ENCODE measurements at regions not wholly inside any gene's neighbourhood (a gene's known extent, or its start where the extent isn't known, plus 50 kb on each side); places are given as distances from the start of the nearest gene placed in this dataset.
"Not testable (repeated sequence)": the region's sequence is repeated elsewhere in the genome, so short reads cannot be mapped to it uniquely, and the experiment has no call there.

DNA sequence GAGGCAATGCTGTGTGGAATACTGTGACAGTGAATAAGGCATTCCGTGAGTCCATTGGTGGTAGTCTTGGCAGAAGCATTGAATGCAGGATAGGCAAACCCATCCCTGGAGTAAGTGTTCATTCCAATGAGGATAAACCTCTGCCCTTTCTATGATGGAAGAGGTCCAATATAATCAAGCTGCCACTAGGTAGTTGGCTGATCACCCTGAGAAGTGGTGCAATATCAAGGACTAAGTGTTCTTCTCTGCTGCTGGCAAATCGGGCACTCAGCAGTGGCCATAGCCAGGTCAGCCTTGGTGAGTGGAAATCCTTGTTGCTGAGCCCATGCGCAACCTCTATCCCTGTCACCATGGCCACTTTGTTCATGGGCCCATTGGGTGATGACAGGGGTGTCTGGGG is 70.1 kb downstream of the FBXO4 start:
- no peak for DNase-seq

DNA sequence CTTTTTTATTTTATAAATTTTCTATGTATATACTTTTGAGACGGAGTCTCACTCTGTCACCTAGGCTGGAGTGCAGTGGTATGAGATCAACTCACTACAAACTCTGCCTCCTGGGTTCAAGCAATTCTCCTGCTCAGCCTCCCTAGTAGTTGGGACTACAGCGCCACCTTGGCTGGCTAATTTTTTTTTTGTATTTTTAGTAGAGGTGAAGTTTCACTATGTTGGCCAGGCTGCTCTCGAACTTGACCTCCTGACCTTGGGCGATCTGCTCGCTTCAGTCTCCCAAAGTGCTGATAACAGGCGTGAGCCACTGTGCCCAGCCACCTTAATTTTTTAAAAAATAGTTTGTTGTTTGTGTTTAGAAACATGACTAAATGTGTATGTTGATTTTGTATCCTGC is 76.6 kb downstream of the FBXO4 start:
- no peak for DNase-seq

DNA sequence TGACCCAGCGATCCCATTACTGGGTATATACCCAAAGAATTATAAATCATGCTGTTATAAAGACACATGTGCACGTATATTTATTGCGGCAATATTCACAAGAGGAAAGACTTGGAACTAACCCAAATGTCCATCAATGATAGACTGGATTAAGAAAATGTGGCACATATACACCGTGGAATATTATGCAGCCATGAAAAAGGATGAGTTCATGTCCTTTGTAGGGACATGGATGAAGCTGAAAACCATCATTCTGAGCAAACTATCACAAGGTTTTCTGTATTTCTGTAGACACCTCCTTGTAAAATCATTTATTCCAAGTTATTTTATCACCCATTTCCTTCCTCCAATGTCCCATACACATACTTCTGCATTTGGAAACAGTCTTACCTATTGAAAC is 78.8 kb downstream of the FBXO4 start:
- not testable (repeated sequence) for DNase-seq

DNA sequence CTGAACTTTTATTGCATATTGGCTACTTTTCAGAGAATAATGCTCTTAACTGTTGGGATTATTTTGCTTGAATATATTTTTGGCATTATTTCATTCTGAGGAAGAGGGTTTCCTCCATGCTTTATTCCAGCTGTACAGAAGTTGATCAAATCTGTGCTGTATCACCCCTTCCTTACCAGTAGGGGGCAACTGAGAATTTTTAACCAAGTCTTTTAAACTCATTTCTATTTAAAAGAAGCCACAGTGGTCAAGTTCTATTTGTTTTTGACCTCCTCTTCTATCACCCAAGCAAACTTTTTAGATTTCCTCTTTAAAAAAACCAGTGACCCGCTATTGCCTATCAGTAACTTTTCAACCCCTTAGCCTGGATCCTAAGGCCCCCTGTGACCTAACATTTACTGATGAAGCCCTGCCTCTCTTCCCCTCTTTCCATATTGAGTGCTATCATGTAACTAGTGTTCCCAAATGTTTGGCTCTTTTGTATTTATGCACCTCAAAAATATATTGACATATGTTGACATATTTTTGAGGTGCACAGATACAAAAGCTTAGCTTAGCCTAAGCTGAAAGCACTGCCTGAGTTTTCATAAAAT is 80.6 kb downstream of the FBXO4 start:
- DNase-seq, result no peak

DNA sequence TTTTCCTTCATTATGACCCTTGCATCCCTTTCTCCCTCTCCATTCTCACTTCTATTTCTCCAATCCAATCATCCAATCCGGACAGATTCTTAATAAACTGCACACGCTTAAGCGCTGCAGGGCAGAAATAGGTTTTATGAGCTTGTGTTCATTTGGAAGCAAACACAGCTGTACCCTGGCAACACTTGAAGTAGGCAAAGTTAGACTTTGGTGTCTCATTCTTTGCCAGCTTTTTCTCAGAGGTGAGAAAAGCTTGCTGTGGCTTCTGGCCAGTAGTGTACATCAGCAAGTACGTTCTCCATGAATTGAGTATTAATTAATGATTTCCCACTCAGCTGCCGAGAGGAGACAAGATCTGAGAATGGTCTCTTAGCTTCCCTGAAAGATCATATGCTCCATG is 88.5 kb downstream of the FBXO4 start:
- no peak for DNase-seq

DNA sequence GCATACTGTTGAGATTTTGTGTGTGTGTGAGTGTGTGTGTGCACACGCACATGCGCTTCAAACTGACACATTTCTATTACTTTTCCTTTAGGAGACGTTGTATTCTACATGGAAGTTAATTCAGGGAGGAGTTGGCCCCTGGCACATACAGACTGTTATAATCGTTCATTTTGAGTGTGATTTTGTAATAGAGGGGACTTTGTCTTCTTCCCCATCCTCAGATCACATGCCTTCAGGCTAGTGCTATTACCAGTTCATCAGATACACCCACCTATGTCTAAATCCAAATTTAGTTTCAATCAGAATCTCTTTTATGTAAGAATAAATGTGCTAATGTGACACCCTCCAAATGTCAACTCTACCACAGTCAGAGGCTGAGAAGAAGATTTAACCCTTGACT is 90.2 kb downstream of the FBXO4 start:
- DNase-seq, result no peak

DNA sequence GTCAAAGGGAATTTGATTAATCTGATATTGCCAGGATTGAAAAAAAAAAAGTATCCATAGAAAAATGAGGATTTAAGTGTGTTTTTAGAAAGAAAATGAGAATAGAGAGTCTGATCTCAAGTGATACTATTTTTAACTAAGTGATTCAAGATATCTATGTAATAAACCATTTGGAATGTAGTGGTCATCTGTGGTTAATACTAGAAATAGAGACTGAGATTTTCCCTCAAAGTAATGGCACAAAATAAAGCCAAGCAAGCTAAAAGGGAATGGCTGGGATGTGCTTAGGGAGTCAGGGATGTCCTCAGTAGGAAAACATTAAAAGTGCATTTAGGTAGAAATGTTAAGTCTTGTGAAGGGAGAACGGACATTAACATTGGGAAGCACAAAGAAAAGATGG is 90.6 kb downstream of the FBXO4 start:
- DNase-seq, result no peak

DNA sequence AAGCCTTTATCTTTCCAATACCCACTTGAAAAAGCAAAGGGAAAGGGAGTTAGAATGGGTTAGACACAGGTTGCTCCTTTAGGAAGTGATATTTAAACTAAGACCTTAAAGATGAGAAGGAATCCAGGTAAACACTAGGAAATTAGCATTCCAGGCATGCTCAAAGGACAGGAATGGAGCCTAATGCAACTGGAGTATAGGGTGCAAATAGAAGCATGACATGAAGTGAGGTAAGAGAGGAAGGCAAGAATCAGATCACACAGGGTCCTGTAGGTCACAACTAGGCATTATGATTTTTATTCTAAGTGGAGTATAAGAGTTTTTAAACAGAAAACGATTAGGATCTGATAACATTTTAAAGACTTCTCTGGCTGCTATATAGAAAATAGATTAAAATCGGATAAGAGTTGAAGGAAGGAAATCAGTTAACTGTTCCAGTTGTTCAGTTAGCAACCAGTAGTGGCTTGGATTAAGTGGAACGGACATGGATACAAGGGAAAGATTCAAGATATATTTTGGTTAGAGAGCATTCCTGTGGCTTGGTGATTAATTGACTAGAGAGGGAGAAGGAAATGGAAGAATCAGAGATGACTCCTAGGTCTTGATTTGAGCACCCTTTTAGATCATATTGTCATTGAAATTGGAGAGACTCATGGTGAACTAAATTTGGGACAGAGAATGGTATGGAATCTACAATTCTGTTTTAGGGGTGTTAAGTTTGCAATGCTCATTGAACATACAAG is 95.9 kb downstream of the FBXO4 start:
- DNase-seq, result no peak

DNA sequence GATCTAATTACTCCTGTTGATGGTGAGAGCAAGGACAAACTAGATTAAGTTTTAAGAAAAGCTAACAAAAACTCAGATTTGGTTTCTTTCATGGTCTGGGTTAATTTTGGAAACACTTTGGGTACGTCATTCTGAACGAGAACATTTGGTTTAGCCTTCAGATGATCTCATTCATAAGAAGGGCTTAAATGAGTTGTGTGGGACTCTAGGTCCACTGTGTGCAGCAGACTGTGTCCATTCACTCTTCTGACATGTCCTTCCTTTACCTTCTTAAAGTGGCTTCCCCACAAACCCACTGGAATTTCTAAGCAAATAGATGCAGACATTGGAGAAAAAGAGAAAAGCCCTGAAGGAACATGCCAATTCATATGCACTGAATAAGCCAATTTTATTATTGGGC is 96.8 kb downstream of the FBXO4 start:
- no peak for DNase-seq

DNA sequence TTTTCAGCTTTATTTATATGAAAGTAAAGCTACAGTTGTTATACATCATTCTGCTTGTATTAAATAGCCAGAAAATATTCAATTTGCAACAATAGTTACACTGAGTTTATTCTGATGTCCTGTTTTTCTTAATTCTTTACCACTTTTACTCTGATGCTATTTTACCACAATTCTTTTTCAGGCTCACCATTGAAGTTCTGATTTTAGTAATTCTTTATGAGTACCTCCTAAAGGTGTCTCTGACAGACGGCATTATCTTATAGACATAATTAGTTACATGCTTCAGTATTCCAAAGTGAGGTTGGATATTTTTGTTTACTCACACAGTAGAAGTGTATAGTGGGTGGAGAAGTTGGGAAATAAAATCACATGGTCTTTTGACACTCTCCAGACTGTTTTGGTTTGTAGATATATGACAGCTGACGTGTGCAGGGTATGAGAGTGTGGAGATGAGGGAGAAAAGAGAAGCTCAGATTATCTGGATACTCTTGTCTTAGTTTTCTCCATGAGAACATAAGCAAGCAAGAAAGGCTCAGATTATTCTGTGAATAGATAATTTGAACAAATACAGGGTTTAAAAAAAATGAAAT is 97.4 kb downstream of the FBXO4 start:
- DNase-seq, result no peak

DNA sequence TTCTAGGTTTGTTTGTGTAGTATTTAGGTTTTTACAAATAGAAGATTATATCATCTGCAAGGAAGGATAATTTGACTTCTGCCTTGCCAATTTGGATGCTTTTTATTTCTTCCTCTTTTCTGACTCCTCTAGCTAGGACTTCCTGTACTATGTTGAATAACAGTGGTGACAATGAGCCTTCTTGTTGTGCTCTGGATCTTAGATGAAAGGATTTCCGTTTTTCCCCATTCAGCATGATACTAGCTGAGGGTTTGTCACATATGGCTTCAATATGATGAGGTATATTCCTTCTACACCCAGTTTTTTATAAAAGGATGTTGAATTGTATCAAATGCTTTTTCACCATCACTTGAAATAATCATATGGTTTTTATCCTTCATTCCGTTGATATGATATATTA is 101.4 kb downstream of the FBXO4 start:
- DNase-seq, result no peak

DNA sequence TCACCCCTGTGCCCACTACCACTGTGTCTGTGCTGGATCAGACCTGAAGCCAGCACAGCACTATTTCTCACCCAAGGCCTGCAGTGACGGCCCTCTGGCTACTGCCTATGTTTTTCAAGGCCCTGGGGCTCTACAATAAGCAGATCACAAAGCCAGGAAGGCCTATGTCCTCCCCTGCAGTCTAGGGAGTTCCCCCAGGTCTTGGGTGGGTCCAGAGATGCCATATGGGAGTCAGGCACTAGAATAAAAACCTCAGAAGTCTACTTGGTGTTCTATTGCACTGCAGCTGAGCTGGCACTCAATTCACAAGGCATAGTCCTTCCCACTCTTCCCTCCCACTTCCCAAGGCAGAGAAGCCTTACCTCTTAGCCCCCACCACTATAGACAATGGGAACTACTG is 107.1 kb downstream of the FBXO4 start:
- DNase-seq, result peak in 1 of 14 donors; percentile 0

DNA sequence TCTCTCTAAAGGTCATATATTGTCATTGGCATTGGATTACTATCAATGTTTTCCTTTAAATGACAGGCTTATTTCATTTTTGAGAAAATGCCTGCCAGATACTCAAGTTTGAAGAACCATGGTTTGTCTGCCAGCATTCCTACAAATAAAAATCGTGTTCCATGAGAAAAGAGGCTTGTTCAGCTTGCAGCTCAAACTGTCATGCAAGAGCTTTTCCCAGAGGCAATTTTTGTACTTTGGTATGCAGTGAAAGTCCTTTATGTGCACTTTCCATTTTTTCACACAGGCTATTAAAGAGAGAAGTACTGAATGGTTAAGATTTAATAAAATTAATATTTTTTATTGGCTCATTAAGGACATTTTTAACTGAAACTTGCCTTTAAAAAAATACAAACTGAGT is 110.4 kb downstream of the FBXO4 start:
- DNase-seq, result no peak

DNA sequence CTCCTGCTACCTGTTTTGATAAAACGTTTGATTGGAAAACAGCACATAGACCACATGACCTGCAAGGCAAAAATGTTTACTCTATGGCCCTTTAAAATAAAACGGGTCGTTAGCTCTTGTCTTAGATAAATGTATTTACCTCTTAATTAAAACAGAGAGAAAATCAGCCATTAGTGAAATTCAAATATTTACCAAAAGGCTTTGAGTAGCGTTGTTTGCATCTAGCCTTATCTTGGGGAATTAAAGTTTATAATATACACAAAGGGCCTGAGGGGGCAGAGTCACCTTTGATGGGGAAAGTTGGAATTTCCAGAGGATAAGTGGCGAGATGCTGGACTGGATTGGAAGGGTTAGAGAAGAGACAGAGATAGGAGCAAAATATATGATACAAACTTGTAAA is 111.3 kb downstream of the FBXO4 start:
- DNase-seq, result no peak

DNA sequence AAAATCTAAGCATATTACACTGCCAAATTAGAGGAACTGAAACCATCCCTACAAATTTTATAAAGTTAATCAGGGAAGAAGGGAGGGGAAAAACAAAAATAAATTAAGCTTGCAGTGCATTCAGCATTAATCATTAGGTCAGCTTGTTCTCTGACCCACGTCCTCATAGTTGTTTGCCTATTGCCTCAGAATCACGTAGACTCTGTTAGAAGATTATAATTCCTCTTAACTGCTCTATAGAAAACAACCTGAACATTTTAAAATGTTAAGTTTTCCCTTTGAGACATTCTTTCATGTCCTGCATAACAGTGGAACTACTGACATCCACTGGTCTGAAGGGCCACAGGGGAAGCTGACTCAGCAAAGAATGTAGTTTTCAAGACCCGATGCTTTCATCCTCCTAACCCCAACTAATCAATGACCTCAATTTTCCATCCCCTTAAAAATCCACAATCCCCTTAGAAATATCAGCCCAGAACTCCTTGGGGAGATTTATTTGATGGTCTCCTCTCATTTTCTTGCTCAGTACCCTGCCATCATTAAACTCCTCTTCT is 112.4 kb downstream of the FBXO4 start:
- no peak for DNase-seq

DNA sequence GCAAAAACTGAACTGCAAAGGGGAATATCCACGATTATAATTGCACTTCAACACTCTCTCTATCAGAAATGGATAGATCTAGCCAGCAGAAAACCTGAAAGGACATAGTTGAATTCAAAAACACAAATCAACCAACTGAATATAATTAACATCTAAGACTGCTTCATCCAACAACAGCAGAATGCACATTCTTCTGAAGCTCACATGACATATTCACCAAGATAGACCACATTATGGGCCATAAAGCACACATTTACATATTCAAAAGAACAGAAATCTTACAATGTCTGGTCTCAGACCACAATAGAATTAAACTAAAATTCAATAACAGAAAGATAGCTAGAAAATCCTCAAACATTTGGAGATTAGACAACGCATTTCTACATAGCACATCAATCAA is 118.3 kb downstream of the FBXO4 start:
- no peak for DNase-seq

DNA sequence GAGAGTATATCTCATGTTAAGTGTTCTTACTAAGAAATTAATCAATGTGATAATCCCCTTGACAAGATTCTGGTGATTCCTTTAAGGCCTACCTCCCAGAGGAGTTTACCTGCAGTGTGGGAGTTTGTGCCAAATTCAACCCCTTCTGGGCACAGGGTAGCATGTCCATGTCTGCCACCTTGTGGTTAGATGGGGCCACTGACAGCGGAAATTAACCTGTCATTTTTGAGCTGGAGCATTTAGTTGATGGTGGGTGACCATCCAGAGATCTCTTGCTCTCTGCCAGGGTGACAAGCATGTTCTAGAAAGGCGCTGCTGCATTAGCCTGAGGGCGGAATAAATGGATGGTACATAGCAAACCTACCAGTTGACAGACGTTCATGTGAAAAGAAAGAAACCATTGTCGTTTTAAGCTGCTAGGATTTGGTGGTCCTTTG is 132.2 kb downstream of the FBXO4 start:
- peak in 4 of 14 donors; percentile 1 to 8 (median 2) for DNase-seq

DNA sequence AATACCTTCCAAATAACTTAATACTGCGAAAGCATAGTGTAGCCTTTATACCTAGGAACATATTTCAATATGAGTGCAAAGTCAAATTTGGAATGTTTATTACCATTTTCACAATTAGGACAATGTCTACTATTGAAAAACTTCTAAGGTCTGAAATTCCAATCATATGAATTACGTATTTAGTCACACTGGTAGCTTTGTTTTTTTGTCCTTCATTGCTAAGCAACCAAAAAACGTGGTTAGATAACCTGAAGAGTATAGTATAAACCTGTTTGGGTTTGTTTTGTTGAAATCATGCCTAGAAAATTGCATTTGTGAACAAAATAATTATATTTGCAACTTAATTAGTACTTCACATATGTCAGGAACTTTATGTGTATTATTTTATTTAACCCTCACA is 134.2 kb downstream of the FBXO4 start:
- no peak for DNase-seq

DNA sequence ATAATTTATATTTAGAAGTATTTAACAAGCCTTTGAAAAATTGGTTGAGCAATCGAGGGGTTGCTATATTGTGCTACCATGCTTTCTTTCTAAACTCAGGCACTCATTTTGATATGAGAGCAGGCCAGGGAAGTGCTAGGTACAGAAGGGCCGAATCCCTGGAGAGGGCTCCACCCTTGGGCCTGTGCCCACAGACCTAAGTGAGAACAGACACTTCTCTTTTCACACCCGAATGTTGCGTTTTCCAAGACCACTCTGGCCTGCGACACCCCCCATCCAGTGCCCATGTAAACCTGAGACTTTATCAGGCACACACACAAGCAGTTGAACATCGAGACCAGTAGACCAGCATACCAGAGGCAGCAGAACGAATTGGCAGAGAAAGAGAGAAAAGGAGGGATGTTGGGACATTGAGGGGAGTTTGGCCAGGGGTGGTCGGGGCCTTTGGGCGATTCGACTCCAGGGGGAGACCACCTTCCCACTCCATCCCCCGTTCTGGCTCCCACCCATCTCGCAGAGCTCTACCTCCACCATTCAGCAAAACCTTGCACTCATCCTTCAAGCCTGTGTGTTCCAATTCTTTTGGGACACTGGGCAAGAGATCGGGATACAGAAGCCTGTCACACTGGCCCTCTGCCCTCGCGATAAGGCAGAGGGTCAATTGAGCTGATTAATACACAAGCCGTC is 134.8 kb downstream of the FBXO4 start:
- no peak for DNase-seq

DNA sequence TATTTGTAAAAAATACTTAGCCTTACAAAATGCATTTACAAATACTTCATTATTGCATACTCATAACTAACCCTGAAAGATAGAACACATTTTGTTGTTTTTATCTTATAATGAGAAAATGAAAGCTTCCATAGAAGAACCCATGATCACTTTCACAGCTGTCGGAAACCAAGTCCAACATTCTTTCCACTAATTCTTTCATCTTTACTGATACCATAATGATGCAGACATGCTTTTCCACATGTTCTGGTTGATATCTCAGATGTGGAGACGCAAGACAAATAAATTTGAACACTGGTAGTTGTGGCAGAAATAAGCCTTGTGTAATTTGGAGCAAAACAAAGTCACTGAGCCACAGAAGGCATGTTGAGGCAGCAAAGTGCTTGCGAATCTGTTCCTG is 136.0 kb downstream of the FBXO4 start:
- DNase-seq, result no peak

DNA sequence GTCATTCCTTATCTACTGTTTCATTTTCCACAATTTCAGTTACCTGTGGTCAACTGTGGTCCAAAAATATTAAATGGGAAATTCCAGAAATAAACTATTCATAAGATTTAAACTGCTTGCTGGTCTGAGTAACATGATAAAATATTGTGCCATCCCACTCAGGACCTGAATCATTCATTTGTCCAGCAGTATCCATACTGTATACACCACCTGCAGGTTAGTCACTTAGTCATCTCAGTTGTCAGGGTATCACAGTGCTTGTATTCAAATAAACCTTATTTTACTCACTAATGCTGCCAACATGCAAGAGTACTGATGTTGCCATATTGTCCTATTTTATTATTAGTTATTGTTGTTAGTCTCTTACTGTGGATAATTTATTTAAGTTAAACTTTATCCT is 139.7 kb downstream of the FBXO4 start:
- DNase-seq, result no peak

DNA sequence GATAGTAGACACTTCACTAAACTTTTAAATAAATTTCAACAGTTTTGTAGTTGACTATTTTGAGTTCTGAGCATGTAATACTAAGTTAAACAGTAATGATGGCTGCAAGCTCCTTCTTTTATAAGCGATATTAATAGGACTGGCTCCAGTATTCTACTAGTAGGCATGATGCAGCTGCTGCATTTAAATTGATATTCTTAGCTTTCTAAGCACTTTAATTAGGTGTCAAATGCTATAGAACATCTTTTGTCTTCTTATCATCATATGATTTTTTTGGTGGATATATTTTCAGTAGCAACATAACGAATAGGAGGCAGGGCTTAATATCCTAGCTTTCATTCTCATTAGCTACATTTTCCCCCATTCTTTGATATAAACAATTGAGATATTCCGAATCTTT is 141.1 kb downstream of the FBXO4 start:
- no peak for DNase-seq

DNA sequence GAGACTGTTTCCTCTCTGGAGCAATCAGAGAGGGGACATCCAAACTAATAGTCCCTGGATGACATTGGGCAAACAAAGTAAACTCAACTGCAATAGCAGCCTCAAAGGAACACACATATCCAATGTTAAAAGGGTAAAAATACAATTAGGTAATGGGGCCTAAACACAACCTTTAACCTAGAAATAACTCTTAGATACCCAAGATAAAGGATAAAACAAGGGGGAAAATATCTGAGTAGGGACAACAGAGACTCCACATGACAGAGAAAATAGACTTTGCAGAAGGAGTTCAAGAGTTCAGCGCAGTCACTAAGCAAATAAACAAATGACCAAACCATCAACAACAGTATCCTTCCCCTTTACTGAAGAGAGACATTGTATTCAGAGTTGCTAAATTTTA is 149.3 kb downstream of the FBXO4 start:
- no peak for DNase-seq

Measured in C1 segment of cervical spinal cord (tissue), 14 donors.